Skin epidermis (tissue), 12 donors: ENCODE measurements at regions not wholly inside any gene's neighbourhood (a gene's known extent, or its start where the extent isn't known, plus 50 kb on each side); places are given as distances from the start of the nearest gene placed in this dataset.
"Not testable (repeated sequence)": the region's sequence is repeated elsewhere in the genome, so short reads cannot be mapped to it uniquely, and the experiment has no call there.

Experiments
- H3K27ac ChIP-seq, 21 experiments: fragments of 200-600 bp; sonication (generic) in 11 of 21; one replicate each; pipeline ENCODE4 v1.5.0; 2020; ENCODE audit warnings: mild to moderate bottlenecking in 3 of 21, inconsistent platforms in 2 of 21, moderate library complexity in 2 of 21
- H3K4me3 ChIP-seq, 7 experiments: fragments of 200-600 bp; sonication (generic) in 2 of 7; one replicate each; pipeline ENCODE4 v1.5.0; 2020; ENCODE audit warnings: inconsistent platforms in 2 of 7, mild to moderate bottlenecking in 2 of 7, moderate library complexity in 1 of 7

- no peak overlapping the region for H3K4me3 ChIP-seq
- no peak overlapping the region for H3K27ac ChIP-seq
Observed at GRCh38 chr10:84571146-84571545, 242.8 kb downstream of the CCSER2 start.

GRCh38 chr10:84574102-84574501 is 245.7 kb downstream of the CCSER2 start:
- Histone ChIP-seq H3K4me3 (no peak overlapping the region), H3K27ac (no peak overlapping the region)

GRCh38 chr10:84581976-84582375 is 253.6 kb downstream of the CCSER2 start:
- no peak overlapping the region for H3K27ac ChIP-seq
- no peak overlapping the region for H3K4me3 ChIP-seq

- H3K27ac ChIP-seq, result no peak overlapping the region
Observed at GRCh38 chr10:84583501-84583900, 255.1 kb downstream of the CCSER2 start.

DNA sequence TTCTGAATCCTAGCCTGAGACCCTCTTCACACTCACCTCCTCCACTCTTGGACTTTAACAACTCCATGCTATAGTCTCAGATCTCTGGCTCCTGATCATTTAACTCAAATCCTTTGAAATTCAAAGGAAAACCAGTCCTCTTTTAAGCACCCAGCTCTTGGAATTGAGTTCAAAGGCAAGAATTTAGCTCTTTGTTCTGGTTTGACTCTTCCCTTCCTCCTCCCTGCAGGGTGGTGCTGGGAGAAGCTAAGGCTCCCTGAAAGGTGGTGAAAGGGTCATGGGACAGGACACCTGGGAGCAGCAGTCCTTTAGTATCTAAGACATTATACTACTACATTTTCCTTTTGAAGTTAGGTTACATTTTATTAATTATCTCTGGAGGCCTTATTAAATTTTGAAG is 259.4 kb downstream of the CCSER2 start:
- Histone ChIP-seq H3K27ac (no peak overlapping the region), H3K4me3 (no peak overlapping the region)

More at GRCh38 chr10:84583501-84583900, 255.1 kb downstream of the CCSER2 start:
- H3K4me3 ChIP-seq, result no peak overlapping the region

GRCh38 chr10:84588426-84588825 is 260.0 kb downstream of the CCSER2 start:
- H3K4me3 ChIP-seq, result no peak overlapping the region
- H3K27ac ChIP-seq, result no peak overlapping the region

DNA sequence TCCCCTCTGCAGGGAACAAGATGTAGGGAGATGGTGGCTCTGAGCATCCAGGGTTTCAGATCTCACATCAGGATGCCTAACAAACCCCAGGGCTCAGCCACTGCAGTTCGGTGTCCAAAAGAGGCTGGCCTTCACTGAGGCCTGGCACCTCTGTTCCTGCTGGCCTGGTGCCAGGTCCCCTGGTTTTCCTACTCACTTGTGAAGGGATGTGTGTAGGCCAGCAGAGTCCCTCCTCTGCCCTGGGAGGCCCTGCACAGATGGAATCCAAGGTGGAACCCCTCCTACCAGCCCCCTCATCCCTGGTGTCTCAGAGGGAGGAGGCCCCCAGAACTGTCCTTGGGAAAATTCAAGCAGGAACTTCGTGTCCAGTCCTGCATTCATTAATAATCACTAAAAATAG is 260.6 kb downstream of the CCSER2 start:
- no peak overlapping the region for H3K27ac ChIP-seq
- no peak overlapping the region for H3K4me3 ChIP-seq

GRCh38 chr10:84589526-84590205 is 261.3 kb downstream of the CCSER2 start:
- Histone ChIP-seq H3K4me3 (no peak overlapping the region), H3K27ac (no peak overlapping the region)

- Histone ChIP-seq H3K27ac (no peak overlapping the region), H3K4me3 (no peak overlapping the region)
Observed at GRCh38 chr10:84590327-84591193, 262.2 kb downstream of the CCSER2 start.

DNA sequence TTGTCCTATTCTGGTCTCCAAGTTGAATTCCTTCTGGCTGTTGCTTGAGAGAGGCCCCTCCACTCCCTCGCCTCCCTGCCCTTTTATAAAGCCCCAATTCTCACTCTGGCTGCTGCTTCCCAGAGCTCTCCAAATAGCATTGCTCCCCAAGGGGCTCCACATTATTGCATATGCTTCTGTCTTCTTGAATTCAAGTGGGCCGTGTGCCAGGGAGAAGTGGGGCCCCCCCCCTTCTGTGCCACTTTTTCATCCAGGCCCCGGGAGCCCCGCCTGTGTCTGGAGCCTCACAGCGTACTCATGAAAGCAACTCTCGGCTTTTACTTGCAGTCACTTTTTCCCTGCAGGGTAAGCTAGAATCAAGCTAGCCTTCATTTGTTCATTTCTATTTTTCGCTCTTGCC is 265.1 kb downstream of the CCSER2 start:
- Histone ChIP-seq H3K4me3 (no peak overlapping the region), H3K27ac (no peak overlapping the region)

- Histone ChIP-seq H3K27ac (no peak overlapping the region), H3K4me3 (no peak overlapping the region)
Observed at GRCh38 chr10:84596585-84596984, 268.2 kb downstream of the CCSER2 start.

DNA sequence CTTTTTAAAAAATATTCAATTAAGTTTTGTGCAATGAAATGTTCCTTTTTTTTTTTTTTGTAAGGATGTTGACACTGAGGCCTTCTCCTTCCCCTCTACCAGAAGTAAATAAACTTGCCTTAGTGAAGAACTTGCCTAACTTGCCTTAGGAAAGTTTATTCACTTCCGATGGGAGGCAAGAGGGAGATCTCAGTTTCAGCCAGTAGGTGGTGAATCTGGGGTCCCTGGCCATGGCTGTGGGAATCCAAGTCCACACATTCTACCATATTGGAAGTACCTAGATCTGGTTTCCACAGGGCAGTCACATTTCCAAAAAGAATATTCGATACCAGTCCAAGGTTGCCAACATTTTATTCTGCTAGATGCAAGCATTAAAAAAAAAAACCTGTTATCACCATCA is 270.9 kb downstream of the CCSER2 start:
- no peak overlapping the region for H3K27ac ChIP-seq
- H3K4me3 ChIP-seq, result no peak overlapping the region

DNA sequence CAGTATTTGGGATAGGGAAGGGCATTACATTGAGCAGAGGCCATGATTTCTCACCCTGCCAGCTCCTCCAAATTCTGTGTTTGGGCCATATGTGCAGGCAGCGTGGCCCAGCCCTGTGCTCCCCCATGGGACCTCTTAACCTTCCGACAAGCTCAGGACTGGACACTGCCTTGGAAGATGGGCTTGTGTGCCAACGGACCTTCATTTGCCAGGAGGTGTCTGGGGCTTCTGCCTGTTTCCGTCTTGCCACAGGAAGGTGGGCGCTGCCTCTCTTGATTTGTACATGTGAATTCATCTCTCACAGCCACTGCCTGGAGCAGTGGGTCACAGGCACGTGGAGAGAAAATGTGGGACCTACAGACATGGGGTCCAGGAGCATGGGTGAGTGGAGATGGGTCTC is 272.6 kb downstream of the CCSER2 start:
- Histone ChIP-seq H3K27ac (no peak overlapping the region), H3K4me3 (no peak overlapping the region)

- H3K4me3 ChIP-seq, H3K27ac ChIP-seq: not testable (repeated sequence)
Observed at GRCh38 chr10:84602543-84602942, 274.2 kb downstream of the CCSER2 start.

- Histone ChIP-seq H3K4me3 (no peak overlapping the region), H3K27ac (no peak overlapping the region)
Observed at GRCh38 chr10:84603971-84604370, 275.6 kb downstream of the CCSER2 start.

- no peak overlapping the region for H3K4me3 ChIP-seq
Observed at GRCh38 chr10:84605802-84606201, 277.4 kb downstream of the CCSER2 start.

DNA sequence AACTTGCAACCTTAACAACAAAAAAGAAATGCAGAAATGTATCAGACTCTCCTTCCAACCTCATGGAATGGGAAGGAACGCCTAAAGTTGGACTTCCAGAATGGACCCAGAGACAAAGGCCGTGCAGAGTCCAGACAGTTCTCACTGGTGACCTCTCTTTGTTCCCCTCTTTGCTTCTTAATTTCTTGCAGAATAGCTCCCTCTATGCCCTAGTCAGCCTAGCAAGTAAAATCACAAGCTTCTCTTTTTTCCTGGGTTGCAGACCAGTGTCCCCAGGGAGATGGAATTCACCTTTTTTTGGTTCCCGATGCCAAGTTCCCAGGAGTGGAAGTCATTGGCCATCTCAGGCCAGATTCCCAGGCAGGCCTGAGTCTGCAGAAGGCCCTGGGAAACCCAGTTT is 278.0 kb downstream of the CCSER2 start:
- Histone ChIP-seq H3K27ac (no peak overlapping the region), H3K4me3 (no peak overlapping the region)

More at GRCh38 chr10:84605802-84606201, 277.4 kb downstream of the CCSER2 start:
- no peak overlapping the region for H3K27ac ChIP-seq

- H3K4me3 ChIP-seq, result no peak overlapping the region
- H3K27ac ChIP-seq, result no peak overlapping the region
Observed at GRCh38 chr10:84607044-84607443, 278.7 kb downstream of the CCSER2 start.

- Histone ChIP-seq H3K27ac (no peak overlapping the region), H3K4me3 (no peak overlapping the region)
Observed at GRCh38 chr10:84607523-84607922, 279.1 kb downstream of the CCSER2 start.

- no peak overlapping the region for H3K4me3 ChIP-seq
Observed at GRCh38 chr10:84608126-84608525, 279.7 kb downstream of the CCSER2 start.

DNA sequence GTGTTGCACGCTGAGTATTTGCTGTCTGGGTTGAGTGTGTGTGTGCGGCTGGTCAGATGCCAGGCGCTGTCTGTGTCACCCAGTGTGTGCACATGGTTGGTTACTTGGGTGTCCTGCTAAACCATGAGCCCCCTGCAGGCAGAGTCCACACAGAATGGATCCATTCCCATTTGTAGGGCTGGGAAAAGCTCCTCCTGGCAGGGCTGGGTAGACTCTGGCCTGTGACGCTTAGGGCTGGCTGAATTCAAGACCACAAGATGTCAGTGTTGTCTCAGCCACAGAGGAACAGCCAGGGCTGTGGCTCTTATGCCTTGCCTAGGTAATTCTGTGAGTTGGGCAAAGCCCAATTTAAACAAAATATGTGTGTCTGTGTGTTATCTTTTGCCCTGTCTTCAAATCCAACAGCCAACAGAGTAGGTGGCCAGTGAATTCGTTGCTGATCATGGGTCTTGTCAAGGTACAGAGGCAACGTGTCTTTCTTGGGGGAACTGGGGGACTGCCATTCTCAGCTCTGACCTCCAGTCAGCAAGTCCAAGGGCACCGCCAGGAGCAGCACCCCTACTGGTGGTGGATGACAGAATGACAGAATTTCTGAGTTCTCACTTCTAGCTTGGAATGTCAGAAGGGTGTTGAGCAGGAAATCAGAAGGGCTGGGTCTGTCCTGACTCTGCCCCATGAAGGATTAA is 285.1 kb downstream of the CCSER2 start:
- Histone ChIP-seq H3K27ac (no peak overlapping the region), H3K4me3 (no peak overlapping the region)

More at GRCh38 chr10:84608126-84608525, 279.7 kb downstream of the CCSER2 start:
- H3K27ac ChIP-seq, result no peak overlapping the region
